ENCODE measurements at regions not wholly inside any gene's neighbourhood (a gene's known extent, or its start where the extent isn't known, plus 50 kb on each side); places are given as distances from the start of the nearest gene placed in this dataset.
"Not testable (repeated sequence)": the region's sequence is repeated elsewhere in the genome, so short reads cannot be mapped to it uniquely, and the experiment has no call there.

GRCh38 chr1:121086249-121086648, 97.9 kb downstream of the FAM72B start:
- not testable (repeated sequence) for H3K4me3 ChIP-seq (ENCODE audit: low read length); DNase-seq (ENCODE audit: low read depth)

- DNase-seq (ENCODE audit: low read depth); H3K4me3 ChIP-seq (ENCODE audit: low read length): not testable (repeated sequence)
These were observed 96.9 kb downstream of the FAM72B start for GRCh38 chr1:121087221-121087620.

GRCh38 chr1:121088568-121088967, 95.6 kb downstream of the FAM72B start:
- not testable (repeated sequence) for H3K4me3 ChIP-seq (ENCODE audit: low read length); DNase-seq (ENCODE audit: low read depth)

- H3K4me3 ChIP-seq (ENCODE audit: low read length); DNase-seq (ENCODE audit: low read depth): not testable (repeated sequence)
These were observed 91.7 kb downstream of the FAM72B start for GRCh38 chr1:121092329-121092968.

GRCh38 chr1:121095014-121095413, 89.1 kb downstream of the FAM72B start:
- H3K4me3 ChIP-seq (ENCODE audit: low read length); DNase-seq (ENCODE audit: low read depth): not testable (repeated sequence)

- peak; percentile 24 for TF ChIP-seq CTCF (IDR thresholded peaks at IDR 0.05; ENCODE audit: insufficient read depth, low read depth, low read length, missing control alignments)
- peak overlapping the region; percentile 34 for H3K4me3 ChIP-seq (ENCODE audit: low read length)
- DNase-seq (ENCODE audit: low read depth) = peak; percentile 73
These were observed 86.8 kb downstream of the FAM72B start for GRCh38 chr1:121097127-121097866.

- H3K4me3 ChIP-seq (ENCODE audit: low read length) = peak overlapping the region; percentile 34
- DNase-seq (ENCODE audit: low read depth) = peak; percentile 2
These were observed 86.3 kb downstream of the FAM72B start for GRCh38 chr1:121097867-121098215.

GRCh38 chr1:121109025-121109424, 75.1 kb downstream of the FAM72B start:
- H3K4me3 ChIP-seq (ENCODE audit: low read length); DNase-seq (ENCODE audit: low read depth): not testable (repeated sequence)

GRCh38 chr1:121116522-121117297, 67.4 kb downstream of the FAM72B start:
- H3K4me3 ChIP-seq (ENCODE audit: low read length) = peak overlapping the region; percentile 22
- DNase-seq (ENCODE audit: low read depth) = peak; percentile 0

GRCh38 chr1:121117298-121117611, 66.9 kb downstream of the FAM72B start:
- H3K4me3 ChIP-seq (ENCODE audit: low read length) = peak overlapping the region; percentile 22
- not testable (repeated sequence) for DNase-seq (ENCODE audit: low read depth)

- H3K4me3 ChIP-seq (ENCODE audit: low read length) = peak overlapping the region; percentile 31
- peak; percentile 44 for DNase-seq (ENCODE audit: low read depth)
These were observed 66.3 kb downstream of the FAM72B start for GRCh38 chr1:121117622-121118479.
